NCI-H2227 (cell line): ENCODE measurements at regions not wholly inside any gene's neighbourhood (a gene's known extent, or its start where the extent isn't known, plus 50 kb on each side); places are given as distances from the start of the nearest gene placed in this dataset.
"Not testable (repeated sequence)": the region's sequence is repeated elsewhere in the genome, so short reads cannot be mapped to it uniquely, and the experiment has no call there.

Source experiments
- DNase-seq: peaks from one replicate; lab custom pipeline; 2025; ENCODE audit not compliant: unreplicated experiment; lab: John Stamatoyannopoulos, UW

DNA sequence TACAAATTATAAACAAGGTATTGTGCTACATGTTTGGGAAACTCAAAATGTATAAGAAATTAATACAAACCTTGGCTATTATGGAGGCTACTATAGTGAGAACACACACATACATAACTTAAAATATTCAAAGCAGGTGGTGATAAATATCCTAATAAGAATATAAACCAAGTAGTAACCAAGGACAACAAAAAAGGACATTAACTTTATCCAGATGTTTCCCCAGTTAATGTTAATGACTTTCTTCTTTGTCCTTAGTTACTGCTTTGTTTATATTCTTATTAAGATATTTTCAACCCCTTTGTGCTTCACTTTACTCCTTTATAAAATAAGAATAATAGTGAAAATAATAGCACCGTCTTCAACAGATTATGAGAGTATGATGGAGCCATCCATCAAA is 241.6 kb downstream of the CALCRL start:
- no peak for DNase-seq

DNA sequence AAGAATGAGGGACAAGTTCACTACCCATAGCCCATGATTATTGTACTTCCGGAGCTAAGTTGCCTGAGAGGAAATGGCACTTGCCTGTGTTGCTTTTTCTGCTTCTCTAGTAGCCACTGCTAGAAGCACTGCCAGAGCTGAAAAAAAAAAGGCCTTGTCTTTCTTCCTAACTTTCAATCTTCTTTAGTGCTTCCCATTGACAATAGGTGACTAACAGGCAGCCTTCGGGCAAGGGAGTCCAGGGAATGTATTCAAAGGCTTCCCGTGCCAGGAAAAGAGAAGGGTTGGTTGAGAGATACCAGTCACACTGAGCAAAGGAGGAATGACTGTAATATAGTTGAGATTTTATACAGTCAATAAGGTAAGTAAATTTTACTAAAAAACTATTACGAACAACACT is 242.0 kb downstream of the CALCRL start:
- DNase-seq, result no peak

DNA sequence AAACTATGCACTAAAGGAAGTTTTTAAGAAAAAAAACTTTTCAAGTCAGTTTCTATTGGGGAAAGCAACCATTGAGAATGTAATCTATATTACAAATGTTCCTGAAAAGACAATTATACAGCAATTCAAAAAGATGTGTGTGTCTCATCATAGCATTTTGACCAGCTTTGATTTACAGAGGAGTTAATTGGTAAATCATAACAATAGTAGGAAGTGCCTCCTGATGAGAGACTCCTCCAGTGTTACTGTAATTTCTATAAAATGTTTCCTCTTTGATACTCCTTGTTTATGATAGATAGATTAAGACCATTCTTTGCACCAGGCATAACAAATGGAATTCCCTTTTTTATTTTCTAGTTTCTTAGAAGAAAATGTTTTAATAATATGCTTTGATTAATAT is 249.9 kb downstream of the CALCRL start:
- no peak for DNase-seq

DNA sequence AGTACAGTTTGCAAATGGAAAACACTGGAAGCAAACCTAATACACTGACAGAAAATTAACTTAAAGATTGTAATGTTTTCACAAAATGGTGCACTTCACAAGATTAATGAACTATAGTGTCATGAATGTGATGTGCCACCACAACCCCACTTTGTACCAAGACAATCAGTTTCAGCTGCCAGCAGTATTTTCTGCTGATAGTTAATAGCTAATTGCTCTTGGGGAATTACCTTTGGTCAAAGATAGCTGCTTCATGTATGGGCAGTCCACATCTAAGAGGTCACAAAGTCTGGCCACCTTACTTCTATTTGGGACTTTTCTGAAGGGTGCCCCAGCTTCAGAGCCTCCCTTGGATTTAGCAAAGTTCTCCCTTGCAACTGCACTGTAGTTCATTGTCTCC is 254.0 kb downstream of the CALCRL start:
- no peak for DNase-seq

DNA sequence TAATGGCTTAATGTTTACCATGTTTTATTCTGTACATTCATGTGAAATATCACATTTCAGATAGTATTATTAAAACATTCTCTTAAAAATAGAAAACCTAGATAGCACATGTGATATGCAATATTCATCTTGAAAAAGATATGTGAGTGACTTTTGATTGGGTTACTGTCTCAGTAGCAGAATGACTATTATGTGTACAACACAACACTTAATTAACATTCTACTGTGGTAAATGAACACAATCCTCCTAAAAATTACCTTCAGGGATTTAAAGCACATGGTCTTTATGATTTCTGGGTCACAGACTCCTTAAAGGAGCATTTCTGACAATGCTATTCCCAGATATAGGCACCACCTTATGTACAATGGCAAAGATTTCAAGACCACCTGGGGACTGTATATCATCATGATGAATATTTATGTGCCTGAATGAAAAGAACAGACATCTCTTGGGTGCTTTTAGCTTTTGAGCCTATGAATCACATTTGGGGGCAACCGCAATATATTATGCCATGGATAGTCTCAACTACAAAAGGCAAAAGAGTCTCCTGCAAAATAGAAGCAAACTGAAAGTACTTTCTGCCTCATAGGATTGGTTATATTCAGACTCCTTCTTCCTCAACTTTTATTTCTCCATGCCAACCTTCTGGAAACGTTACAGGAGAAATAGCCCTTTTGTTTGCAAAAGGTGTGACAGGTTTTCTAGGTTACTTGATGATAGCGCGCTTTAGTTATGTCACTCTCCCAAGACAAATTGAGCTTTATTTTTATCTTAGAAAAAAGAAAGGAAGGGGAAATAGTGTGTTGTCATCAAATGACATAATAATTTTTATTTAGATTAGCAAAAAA is 259.0 kb downstream of the CALCRL start:
- DNase-seq, result no peak

DNA sequence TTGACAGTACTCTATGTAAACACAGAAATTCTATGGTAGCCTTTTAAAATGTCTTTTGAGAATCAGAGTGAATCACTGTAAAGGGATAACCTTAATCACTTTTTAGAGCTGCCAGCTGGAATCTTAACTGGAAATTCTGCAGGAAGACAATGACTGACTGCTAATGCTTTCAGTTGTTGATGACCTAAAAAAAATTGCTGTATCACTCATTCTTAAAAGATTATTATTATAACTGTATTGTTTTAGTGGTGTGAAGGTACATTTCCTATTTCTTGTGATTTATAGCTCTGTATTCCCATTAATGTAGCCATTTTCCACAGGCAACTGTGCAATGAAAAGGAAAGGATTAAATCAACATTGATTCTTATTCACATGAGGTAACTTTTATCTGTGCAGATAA is 260.5 kb downstream of the CALCRL start:
- no peak for DNase-seq

DNA sequence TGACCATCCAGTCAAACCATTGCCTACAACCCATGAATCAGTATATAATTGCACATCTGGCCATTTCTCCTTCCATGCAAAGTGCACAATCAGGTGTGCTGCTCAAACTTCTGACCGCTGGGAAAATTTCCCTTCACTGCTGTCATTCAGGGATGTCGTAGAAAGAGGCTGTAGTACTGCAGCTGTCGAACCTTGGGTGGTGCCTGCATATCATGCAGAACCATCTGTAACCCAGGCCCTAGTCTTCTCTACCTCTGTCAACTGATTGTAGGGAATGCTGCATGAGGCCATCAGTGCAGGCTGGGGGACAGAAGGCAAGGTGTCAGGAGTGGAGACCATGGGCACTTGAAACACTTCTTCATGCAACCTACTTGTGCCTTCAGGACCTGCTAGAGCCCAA is 267.5 kb downstream of the CALCRL start:
- DNase-seq, result no peak

DNA sequence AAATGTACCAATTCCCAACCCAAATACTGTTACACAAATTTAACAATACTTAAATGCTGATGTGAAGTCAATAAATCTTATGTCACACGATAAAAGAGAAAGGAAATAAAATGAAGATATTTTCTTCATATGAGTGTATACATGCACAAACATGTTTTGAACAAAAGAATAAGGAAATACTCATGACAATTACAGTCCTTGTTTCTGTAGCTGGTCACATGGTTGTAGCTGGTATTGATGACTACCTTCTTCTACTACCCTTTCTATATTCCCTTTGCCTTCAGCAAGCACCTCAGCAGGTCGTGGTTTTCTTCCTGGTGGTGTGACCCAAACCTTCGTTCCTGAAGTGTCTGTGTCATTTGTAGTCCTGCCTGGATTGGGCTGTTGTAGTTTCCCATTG is 269.2 kb downstream of the CALCRL start:
- DNase-seq, result not testable (repeated sequence)

DNA sequence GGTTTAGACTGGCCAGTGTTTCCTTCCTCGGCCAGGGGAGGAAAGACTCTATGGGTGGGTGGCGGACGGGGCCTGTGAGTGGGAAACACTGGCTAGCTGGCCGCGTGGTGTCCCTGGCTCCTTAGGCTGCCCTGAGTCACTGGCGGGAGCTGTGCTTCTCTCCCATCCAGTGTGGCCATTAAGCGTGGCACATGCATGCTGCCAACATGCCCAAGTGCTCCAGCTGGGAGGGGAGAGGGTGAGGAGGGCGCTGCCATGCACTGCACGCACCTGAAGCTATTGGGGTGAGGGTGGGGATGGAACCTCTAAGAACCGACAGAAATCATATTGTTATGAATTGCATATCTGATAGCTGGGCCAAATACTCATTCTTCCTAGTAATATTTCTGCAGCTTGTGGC is 270.8 kb downstream of the CALCRL start:
- DNase-seq, result no peak

DNA sequence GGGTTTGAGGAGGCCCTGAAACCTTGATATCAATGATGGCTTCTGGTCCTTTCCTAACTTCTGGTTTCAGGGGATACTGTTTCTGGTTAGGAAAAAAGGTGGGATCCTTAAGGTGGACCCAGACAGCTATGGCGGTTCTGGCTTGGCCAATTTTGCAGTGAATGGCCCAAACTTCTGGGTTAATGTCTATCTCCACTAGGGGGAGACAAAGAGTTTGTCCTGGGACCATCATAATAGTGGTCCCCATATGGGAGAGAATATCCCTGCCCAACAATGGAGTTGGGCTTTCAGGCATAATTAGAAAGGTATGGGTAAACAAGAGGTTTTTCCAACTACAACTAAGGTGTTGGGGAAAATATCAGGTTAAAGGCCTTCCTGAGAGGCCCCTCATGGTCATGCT is 273.5 kb downstream of the CALCRL start:
- DNase-seq, result no peak

DNA sequence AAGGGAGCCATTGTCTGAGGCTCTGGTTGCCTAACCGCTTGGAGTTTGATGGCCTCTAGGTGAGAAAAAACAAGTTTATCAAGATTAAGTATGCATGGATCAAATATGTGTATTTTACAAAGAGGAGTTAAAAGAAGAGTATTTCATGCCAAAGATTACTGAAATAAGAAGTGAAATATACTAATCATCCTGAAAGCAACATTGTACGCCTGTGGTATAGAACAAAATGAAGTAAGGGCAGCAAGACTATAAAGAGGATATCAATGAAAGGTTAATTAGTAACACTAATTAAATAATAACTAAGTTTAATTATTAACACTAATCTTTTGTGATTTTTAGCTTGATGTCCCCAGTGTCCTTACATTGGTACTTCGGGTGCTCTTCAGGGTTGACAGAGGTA is 276.7 kb downstream of the CALCRL start:
- no peak for DNase-seq

DNA sequence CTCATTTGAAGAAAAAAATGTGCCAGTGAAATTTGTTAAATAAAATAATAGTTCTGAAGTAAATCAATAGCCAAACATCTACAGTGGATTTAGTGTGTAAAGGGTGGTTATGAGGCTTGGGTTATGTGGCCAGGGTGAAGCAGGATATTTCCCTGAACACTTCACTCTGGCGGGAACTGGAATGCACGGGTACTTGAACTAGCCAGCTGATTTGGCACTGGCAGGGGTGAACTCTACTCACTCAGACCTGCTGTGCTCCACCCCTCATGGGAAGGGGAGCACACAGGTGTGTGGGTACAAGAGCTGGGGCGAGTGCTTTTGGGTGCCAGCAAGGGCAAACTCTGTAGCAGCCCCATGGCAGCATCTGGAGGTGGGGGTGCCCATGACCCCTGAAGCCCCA is 278.2 kb downstream of the CALCRL start:
- DNase-seq, result no peak

DNA sequence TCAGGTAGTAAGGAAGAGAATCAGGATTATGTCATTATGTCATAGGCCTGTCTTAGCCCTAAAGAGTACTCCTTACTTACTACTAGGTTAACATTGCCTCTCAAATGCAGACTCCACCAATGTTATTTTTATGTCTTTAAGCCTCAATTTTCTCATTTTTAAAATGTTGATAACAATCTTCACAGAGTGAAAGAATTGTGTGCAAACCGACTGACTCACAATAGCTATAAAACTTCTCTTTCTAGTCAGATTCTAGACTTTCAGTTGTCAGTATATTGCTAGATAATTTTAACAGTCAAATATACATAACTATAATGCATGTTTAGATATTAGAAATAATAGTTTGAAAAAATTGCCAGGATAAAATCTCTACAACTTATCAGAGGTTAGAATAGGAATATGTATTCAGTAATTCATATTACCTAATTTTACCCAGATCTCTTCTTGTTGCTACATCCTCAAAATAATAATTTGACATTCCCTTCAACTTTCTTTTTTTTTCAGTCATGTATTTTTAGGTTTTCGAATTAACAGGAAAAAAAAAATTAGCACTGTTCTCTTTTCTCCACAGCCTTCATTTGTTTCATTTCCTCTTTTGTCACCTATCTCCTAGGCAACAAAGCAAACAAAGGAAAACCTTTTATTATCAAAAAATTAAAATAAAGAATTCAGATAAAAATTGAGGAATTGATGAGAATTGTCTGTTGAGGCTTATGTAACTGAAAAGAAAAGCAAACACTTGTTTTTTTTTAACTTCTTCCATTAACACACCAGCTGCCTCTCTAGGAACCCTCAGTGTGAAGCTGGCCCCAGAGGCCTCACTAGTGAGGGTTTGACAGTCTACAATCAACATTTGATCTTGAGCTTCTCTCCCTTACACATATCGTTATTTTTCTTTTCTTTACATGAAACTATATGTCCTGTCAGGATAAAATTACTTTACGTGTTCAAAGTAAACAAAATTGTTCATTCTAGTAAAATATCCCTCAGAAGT is 279.0 kb downstream of the CALCRL start:
- DNase-seq, result no peak

DNA sequence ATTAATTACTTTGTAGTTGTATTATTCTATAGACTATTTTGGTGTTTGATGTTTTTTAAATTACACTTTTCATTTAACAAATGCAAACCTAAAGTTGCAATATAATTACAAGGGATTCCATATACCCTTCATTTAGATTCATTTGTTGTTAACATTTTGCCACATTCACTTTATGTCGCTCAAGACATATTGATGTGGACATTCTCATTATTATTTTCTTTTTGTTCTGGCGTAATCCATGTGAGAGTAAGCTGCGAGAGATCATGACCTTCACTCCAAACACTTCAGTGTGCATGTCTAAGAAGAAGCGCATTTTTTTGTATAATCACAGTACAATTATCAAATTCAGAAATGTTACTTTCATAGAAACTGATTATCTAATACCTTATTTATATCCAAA is 280.6 kb downstream of the CALCRL start:
- no peak for DNase-seq

DNA sequence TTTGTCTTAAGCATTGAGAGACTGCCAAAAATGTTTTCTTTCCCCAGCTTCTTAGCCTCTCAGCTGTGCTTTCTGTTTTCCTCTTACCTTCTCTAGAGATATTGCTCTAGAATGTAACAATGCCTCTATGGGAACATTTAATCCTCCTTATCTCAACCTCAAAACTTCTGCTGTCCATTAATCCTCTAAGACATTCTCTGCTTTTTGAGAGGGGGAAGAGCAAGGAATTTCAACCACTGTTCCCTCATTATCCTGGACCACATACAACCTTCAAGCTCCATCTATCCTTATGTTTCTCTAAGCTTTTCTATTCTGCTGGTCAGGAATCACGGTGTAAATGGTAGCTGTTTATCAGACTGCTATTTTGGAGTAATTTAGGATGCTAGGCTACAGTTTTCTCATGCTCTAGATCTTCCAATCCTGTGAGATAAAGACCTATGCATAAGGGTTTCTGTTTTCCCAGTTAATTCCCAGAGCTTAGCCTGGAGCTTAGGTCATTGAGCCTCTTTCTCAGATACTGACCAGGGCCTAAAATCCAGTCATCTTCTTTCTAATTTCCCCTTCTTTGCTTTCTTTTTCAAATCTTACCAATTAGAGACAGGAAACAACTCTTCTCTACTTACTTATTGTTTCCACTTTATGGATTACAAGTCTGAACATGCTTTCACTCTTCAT is 282.0 kb downstream of the CALCRL start:
- DNase-seq, result no peak

DNA sequence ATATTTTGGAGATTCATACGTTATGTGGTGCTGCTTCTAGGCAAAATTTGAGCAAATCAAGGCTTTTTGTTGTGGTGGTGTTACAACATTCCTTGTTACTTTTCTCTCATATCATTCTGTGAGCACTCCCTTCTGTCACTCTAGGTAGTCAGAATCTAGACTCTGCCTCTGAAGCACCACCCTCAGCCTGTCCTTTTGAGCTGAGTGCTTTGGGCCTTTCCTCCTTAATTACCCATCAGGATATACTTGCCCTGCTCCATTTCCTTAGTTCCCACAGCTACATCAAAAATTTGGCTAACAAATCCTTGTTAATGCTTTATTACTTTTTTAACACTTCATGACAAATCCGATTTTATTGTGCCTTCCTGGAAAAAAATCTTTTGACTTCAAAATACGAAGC is 289.6 kb downstream of the CALCRL start:
- DNase-seq, result no peak

DNA sequence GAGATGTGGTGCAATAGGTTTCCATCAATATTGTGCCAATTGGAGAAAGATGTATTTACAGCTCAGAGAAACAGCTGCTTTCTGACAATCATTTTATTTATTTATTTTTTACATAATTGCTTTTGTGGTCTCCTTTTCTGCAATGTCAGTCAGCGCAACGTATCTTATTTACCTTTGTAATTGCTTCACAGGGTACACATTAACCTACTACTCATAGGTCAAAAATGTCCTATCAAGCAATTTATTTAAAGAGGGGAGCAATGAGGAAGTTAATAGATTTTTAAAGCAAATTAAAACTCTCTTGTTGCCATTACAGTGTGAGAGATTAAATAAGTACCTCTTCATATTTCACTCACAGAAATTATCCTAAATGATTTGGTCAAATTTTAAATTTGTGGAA is 291.0 kb downstream of the CALCRL start:
- DNase-seq, result no peak

DNA sequence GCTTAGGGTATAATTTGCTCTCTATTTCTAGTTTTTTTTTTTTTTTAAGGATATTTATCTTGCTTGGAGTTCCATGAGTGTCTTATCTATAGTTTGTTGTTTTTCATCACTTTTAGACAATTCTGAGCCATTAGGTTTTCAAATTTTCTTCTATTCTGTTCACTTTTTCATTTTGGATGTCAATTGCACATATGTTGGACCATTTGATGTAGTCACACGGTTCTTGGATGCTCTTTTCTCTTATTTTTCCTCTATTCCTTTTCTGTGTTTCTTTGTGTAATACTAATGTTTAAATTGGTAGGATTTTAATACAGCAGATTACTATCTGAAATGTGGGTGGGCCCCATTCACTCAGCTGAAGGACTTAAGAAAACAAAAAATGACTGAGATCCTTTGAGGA is 292.6 kb downstream of the CALCRL start:
- DNase-seq, result no peak

DNA sequence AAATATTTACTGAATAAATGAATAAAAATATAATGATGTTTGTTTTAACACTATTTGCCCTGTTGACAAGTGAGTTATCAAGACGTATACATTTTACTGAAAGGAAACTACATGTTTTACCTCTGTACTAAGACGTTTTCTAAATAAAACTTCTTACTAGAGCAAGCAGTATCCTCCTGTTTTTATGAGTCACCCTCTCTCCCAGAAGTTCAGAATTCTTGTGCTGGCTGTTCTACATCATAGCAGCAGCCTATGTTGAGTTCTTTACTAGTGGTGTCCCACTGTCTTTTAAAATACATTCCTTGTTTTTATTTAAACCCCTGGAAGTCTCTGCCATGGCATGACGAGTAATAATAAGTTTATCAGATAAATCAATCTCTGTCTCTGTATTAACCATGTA is 297.4 kb downstream of the CALCRL start:
- no peak for DNase-seq

DNA sequence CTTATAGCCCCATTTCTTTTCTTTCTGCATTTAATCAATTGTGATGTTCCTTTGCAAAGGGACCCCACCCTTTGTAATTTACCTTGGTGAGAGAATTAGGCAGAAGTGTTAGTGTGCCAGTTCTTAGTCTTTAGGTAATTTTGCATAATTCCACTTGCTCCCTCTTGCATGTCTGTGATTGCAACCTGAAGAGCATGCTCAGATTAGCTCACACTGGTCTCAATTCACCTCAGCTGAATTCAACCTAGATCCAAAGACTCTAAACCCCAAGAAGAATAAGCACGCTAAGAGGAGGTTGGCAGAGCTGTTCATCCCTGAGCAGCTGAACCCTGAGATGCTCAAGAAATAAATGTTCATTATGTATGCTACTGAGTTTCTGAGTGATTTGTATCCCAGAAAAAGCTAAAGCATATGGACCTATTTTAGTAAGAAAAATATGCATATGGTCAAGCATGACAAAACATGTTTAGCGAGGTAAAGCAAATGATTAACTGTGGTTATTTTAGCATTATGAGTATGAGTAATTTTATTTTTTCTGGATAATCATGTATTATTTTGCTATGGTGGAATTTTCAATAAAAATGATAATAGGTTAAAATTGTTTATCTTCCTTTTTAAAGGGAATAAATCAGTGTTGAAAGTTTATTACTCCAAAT is 299.2 kb upstream of the ZSWIM2 start:
- DNase-seq, result no peak

DNA sequence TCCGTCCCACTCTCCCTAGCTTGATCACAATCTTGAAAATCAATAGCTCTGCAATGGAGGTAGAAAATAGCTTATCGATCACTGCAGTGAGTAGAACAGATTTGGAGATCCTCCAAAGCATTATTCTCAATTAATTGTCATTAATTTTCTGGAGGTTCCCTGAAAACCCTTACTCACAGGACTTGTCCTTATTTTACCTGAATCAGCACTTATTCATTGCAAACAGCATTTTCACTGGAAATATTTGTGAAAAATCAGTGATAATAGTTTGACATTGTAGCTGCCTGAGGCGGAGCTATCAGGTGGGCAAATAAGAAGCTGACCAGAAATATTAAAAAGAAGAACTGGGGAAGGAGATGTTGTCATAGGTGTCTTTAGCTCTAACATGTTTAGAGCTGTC is 294.6 kb upstream of the ZSWIM2 start:
- DNase-seq, result no peak
